ENCODE measurements at regions not wholly inside any gene's neighbourhood (a gene's known extent, or its start where the extent isn't known, plus 50 kb on each side); places are given as distances from the start of the nearest gene placed in this dataset.

- no peak for DNase-seq (ENCODE audit: low spot score in 2 of 2)
- no peaks in the 10 kb centered on the region for H3K27me3 ChIP-seq
- WGBS, 2 donors: 78 to 81% methylated on average over 2 of the region's 2 CpGs
- no peak overlapping the region for H3K4me3 ChIP-seq
- peaks cover 0 to 5% (median 0%) of the 10 kb centered on the region in 4 donors for H3K4me1 ChIP-seq
- H3K27ac ChIP-seq: no peak overlapping the region
- H3K36me3 ChIP-seq: no peaks in the 10 kb centered on the region
- no peaks in the 10 kb centered on the region for H3K9me3 ChIP-seq
- TF ChIP-seq CTCF (IDR thresholded peaks at IDR 0.05) (no peak), EP300 (IDR thresholded peaks at IDR 0.05) (no peak), POLR2A (IDR thresholded peaks at IDR 0.05) (no peak)
These were observed 342.2 kb upstream of the NFIA start for GRCh38 chr1:60740154-60740553.

GRCh38 chr1:60739729-60740128, 342.6 kb upstream of the NFIA start:
- Histone ChIP-seq H3K27me3 (no peaks in the 10 kb centered on the region), H3K4me1 (peaks cover 0 to 5% (median 0%) of the 10 kb centered on the region in 4 donors), H3K36me3 (no peaks in the 10 kb centered on the region), H3K27ac (no peak overlapping the region), H3K4me3 (no peak overlapping the region), H3K9me3 (no peaks in the 10 kb centered on the region)
- DNase-seq (ENCODE audit: low spot score in 2 of 2): no peak
- TF ChIP-seq EP300 (IDR thresholded peaks at IDR 0.05): no peak

- Histone ChIP-seq H3K27me3 (no peaks in the 10 kb centered on the region), H3K9me3 (no peaks in the 10 kb centered on the region), H3K4me3 (no peak overlapping the region), H3K4me1 (no peaks in the 10 kb centered on the region), H3K36me3 (no peaks in the 10 kb centered on the region), H3K27ac (no peak overlapping the region)
- WGBS, 2 donors: 75 to 77% methylated on average over 3 of the region's 3 CpGs
- DNase-seq (ENCODE audit: low spot score in 2 of 2): no peak
- no peak for TF ChIP-seq POLR2A (IDR thresholded peaks at IDR 0.05)
These were observed 349.4 kb upstream of the NFIA start for GRCh38 chr1:60732977-60733401.

GRCh38 chr1:60731321-60731720, 351.0 kb upstream of the NFIA start:
- Histone ChIP-seq H3K36me3 (no peaks in the 10 kb centered on the region), H3K4me3 (no peak overlapping the region), H3K4me1 (no peaks in the 10 kb centered on the region), H3K27ac (no peak overlapping the region), H3K9me3 (no peaks in the 10 kb centered on the region), H3K27me3 (no peaks in the 10 kb centered on the region)
- no peak for DNase-seq (ENCODE audit: low spot score in 2 of 2)
- WGBS, 2 donors: 71 to 82% methylated on average over 1 of the region's 1 CpG
- no peak for TF ChIP-seq POLR2A (IDR thresholded peaks at IDR 0.05)
- TF ChIP-seq CTCF (IDR thresholded peaks at IDR 0.05): no peak
- no peak for TF ChIP-seq EP300 (IDR thresholded peaks at IDR 0.05)

GRCh38 chr1:60727552-60727951, 354.8 kb upstream of the NFIA start:
- H3K4me1 ChIP-seq: no peaks in the 10 kb centered on the region
- WGBS, 2 donors: 89 to 96% methylated on average over 1 of the region's 1 CpG

GRCh38 chr1:60716472-60716871, 365.9 kb upstream of the NFIA start:
- H3K9me3 ChIP-seq: peaks cover 0 to 13% (median 0%) of the 10 kb centered on the region in 4 donors
- WGBS, 2 donors: 84 to 89% methylated on average over 3 of the region's 3 CpGs
- DNase-seq (ENCODE audit: low spot score in 2 of 2): no peak
- H3K4me3 ChIP-seq: no peak overlapping the region
- TF ChIP-seq CTCF (IDR thresholded peaks at IDR 0.05) (no peak), EP300 (IDR thresholded peaks at IDR 0.05) (no peak), POLR2A (IDR thresholded peaks at IDR 0.05) (no peak)
- H3K4me1 ChIP-seq: no peaks in the 10 kb centered on the region
- no peaks in the 10 kb centered on the region for H3K27me3 ChIP-seq
- H3K27ac ChIP-seq: no peak overlapping the region
- H3K36me3 ChIP-seq: no peaks in the 10 kb centered on the region

More at GRCh38 chr1:60727552-60727951, 354.8 kb upstream of the NFIA start:
- Histone ChIP-seq H3K27ac (no peak overlapping the region), H3K9me3 (no peaks in the 10 kb centered on the region), H3K4me3 (no peak overlapping the region), H3K27me3 (no peaks in the 10 kb centered on the region), H3K36me3 (no peaks in the 10 kb centered on the region)
- no peak for DNase-seq (ENCODE audit: low spot score in 2 of 2)
- no peak for TF ChIP-seq POLR2A (IDR thresholded peaks at IDR 0.05)
- TF ChIP-seq EP300 (IDR thresholded peaks at IDR 0.05): no peak
- no peak for TF ChIP-seq CTCF (IDR thresholded peaks at IDR 0.05)

Data from tibial nerve (tissue), 4 donors.